Fibroblast of skin of scalp (primary cell): ENCODE measurements at regions not wholly inside any gene's neighbourhood (a gene's known extent, or its start where the extent isn't known, plus 50 kb on each side); places are given as distances from the start of the nearest gene placed in this dataset.
A peak's percentile ranks its signal among the peaks of the same experiment; 100 is the strongest.

ENCODE experiments used
- DNase-seq: peaks from one replicate; pipeline ENCODE4 v3.0.0-alpha.2; 2013

DNA sequence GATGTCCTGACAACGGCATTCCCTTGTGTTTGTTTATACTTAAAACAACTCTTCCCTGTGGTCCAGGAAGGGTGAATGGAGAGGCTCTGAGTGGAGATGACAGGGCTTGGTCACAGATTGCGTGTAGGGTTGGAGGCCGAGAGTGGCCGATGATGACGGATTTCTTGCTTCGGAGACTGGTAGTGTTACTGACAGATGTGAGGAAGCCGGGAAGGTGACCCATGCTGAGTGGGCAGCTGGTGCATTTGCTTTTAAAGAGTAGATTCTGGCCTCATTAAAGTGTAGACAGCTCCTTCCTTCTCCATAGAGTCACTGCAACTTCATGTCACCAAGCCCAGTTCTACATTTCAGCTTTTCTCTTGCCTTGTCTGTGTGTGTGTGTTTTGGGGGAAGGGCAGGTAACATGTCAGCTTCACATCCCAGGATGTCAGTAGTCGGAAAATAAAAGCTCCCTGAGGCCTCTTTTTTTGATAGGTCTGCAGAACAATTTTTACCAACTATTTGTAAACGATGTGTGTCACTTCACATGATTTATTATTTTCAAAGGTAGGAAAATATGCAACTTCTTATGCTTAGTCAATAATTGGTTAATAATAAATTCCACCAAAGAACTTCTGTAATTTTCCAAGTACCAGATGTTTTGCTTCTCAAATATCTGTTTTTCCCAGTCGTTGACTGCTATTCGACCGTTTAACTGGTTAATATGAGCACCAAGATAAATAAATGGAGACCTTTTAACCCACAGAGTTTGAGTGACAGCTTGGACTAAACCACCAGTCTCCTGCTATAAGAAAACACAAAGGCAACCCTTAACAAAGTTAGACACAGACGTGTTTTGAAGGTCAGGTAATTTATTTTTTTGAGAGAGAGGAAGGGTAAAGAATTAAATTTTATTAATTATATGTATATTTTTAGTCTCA lies 436.9 kb downstream of the SLC4A3 start:
- DNase-seq, result no peak

- no peak for DNase-seq
Measured at GRCh38 chr2:220065581-220065980, 438.2 kb downstream of the SLC4A3 start.

DNA sequence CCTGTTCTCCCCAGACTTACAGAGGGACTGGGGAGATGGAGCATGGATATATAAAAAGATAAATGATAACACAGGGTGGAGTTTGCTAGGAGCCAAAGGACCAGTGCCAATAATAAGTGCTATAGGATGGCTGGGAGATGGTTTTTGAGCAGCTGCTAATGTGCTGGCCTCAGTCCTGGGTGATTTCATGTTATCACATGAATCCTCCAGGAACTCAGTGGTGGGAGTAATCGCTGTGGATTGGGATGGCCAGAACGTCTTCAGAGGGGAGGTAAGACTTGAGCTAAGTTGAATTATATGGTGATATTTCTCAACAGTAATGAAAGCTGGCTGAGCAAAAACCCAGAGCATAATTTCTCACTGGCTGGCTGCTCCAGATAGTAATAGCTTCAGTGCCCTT lies 441.4 kb downstream of the SLC4A3 start:
- DNase-seq, result no peak

- DNase-seq, result no peak
Measured at GRCh38 chr2:220070349-220070748, 442.9 kb downstream of the SLC4A3 start.

GRCh38 chr2:220071696-220072095 lies 444.3 kb downstream of the SLC4A3 start:
- no peak for DNase-seq

DNA sequence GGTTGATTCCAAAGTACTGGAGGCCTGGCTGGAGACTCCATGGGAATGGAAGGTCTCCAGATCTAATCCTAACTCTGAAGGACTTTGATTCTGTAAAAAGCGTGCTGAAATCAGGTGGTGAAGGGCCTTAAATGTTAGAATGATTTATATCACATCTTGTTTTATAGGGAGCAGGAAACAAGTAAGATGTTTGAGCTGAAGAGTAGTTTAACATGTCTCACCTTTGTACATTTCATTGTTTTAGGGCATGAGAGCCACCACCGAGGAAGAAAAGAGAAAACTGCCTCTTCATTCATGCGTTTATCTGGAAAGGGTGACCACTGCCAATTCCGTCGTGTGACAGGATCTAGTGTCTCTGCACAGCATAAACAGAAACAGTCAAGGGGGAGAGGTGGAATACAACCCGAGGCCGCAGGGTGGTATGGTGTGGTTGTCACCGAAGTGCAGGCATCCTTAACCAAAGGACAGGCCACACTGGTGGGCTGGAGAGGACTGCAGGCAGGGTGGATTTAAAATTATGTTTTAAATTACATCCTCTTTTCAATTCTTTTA lies 445.3 kb downstream of the SLC4A3 start:
- no peak for DNase-seq

- DNase-seq, result no peak
Measured at GRCh38 chr2:220075835-220076234, 448.4 kb downstream of the SLC4A3 start.

GRCh38 chr2:220076734-220077133 lies 449.3 kb downstream of the SLC4A3 start:
- DNase-seq, result peak; percentile 79

GRCh38 chr2:220077488-220077887 lies 450.1 kb downstream of the SLC4A3 start:
- DNase-seq, result peak; percentile 68

DNA sequence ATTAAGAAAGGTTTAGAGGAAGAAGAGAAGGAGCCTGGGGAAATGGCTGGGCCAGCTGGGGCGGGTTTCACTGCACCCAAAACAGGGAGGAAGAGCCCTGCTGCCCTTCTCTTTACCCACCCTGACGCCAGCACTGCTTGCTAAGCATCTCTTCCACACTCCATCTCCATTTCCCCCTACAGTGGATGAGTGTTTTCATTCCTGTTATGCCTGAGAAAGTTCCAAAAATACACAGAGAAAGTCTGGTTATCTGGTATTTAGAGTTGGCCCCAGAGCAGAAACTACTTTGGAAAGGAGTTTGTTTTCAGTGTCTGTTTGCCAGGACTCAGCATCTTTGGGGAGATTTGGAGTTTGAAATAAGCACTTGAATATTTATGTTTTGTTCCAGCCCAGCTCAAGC lies 451.0 kb downstream of the SLC4A3 start:
- DNase-seq, result peak; percentile 37

GRCh38 chr2:220079595-220079994 lies 452.2 kb downstream of the SLC4A3 start:
- DNase-seq, result no peak

GRCh38 chr2:220081171-220081570 lies 453.7 kb downstream of the SLC4A3 start:
- DNase-seq, result no peak

- no peak for DNase-seq
Measured at GRCh38 chr2:220090050-220090449, 462.6 kb downstream of the SLC4A3 start.

DNA sequence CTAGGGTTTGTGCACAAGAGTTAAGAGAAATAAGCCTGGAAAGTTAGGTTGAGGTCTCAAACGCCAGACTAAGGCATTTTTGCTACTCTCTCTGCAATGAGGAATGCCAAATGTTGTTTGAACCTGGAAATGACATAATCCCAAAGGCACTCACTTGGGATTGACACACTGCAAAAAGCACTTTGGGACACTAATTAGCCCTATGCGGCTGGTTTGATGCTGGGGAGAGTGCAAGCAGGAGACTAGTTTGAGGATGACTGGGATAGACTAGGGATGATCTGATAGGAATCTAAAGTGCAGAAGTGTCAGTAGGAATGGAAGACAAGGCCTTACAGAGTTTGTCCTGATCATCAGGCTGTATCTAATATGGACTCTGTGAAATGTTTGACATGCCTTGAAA lies 469.0 kb downstream of the SLC4A3 start:
- no peak for DNase-seq

GRCh38 chr2:220101980-220102379 lies 474.6 kb downstream of the SLC4A3 start:
- no peak for DNase-seq

GRCh38 chr2:220103596-220103995 lies 476.2 kb downstream of the SLC4A3 start:
- no peak for DNase-seq

DNA sequence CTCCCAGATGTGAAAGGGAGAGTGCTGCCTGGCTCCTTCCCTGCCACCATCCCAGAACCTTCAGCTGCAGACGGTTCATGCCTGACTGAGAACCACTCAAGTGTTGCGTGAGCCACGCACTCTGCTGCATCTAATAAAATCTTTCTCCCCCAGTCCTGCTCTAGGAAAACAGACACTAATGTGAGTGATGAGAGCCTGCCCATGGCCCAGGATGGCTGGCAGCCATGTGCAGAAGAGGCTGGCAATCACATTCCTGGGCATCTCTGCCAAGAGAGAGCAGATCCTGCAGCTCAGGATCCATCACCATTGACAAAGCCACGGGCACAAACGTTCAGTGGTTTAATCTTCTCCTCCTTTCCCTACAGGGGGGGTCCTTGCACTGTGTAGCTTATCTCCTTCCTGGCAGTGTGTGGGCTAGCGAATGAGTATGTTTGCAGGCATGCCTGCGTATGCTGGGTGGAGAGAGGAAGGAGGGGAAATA lies 477.5 kb downstream of the SLC4A3 start:
- peak; percentile 70 for DNase-seq

GRCh38 chr2:220106065-220106464 lies 478.6 kb downstream of the SLC4A3 start:
- no peak for DNase-seq

DNA sequence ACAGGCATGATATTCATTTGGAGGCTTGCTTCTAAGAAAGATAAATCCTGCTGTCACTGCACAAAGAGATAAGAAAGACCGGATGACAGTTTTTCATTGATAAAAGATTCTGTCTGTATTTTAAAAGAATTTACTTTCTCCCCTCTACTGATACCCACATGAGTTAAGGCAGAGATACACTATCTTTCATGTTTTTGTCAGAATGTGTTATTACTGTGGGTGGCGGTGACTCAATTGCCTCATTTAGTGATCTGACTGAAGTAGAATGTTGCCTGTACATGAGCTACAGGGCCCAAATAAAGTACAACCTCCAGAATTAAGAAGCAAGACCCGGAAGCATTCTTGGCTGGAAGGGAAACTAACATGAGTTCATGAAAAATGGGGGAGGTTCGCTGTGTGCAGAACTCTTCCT lies 480.0 kb downstream of the SLC4A3 start:
- no peak for DNase-seq

- no peak for DNase-seq
Measured at GRCh38 chr2:220114443-220114842, 487.0 kb downstream of the SLC4A3 start.

DNA sequence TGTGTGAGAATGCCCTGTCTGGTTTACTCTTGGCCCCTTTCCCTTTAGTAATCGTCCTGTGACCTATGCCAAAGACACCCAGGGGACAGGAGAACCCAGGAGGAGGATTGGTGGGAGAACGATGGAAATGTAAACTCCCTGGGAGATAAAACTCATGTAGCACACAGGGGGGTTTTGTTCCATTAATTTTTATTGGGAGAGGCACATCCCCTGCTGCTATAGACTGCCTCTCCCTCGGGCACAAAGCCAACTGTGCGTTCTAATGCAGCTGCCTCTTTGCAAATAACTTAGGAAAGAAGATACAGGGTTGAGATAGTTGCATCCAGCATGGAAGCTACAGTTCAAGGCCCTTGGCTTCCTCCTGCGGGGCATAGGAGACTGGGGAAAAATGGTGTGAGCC lies 489.6 kb downstream of the SLC4A3 start:
- DNase-seq, result no peak

DNA sequence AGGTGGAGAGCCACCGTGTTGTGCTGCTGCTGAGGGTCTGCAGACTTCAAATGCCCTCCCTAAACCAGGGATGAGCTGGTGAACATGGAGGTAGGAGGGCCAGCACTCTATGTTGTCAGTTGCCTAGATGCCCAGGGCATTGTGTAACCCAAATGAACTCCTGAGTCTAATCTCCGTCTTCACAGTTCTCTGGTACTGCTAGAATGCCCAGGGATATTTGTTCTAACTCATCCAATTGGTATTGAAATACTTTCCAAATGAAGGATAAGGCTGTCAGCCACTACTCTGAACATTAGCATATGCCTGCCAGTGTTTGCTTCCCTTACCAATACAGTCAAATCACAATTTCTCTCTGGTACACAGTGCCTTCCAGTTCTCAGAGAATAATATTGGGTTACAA lies 492.6 kb downstream of the SLC4A3 start:
- DNase-seq, result no peak

DNA sequence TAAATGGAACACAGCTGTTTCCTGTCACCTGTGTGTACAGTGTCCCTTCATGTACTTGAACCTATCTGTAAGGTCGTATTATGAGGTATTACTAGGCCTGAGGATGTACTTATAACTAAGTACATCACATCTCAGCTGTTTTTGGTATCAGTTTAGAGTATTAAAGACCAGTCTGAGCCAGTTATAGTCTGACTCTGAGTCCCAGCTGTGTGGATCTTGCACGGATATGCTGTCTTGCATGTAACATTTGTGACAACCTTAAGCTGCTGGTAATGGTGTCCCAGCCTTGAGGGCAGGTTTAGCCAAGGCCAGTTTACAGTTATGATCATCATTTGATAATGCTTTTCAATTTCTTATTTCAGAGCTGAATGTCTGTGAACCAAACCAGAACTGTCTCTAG lies 496.3 kb downstream of the SLC4A3 start:
- no peak for DNase-seq

- DNase-seq, result no peak
Measured at GRCh38 chr2:220125551-220125950, 498.1 kb downstream of the SLC4A3 start.
